A549 (cell line): ENCODE measurements at regions not wholly inside any gene's neighbourhood (a gene's known extent, or its start where the extent isn't known, plus 50 kb on each side); places are given as distances from the start of the nearest gene placed in this dataset.

ENCODE experiments used
- CTCF ChIP-seq: fragments of >200 bp; sonication (Bioruptor Twin); formaldehyde crosslinking; IDR thresholded peaks from 3 replicates; pipeline ENCODE4 v1.5.1; 2016
- EP300 ChIP-seq, 2 experiments: fragments of >200 bp; sonication (Bioruptor Twin); formaldehyde crosslinking; IDR thresholded peaks; 2 replicates in 1 of 2; 3 replicates in 1 of 2; pipeline ENCODE4 v1.6.1; 2016 to 2017
- FOSL2 ChIP-seq, 2 experiments: fragments of 450-650 bp in 1 of 2; fragments of >200 bp in 1 of 2; sonication (Bioruptor Twin) in 1 of 2; formaldehyde crosslinking; IDR thresholded peaks; 2 replicates each; pipeline versions ENCODE4 v1.5.0 to v1.6.1; 2016 to 2020; ENCODE audit warnings: mild to moderate bottlenecking in 1 of 2, moderate library complexity in 1 of 2
- JUN ChIP-seq, 2 experiments: fragments of >200 bp; sonication (Bioruptor Twin); formaldehyde crosslinking; IDR thresholded peaks; 2 replicates in 1 of 2; 3 replicates in 1 of 2; pipeline ENCODE4 v1.6.1; 2016 to 2017
- MAX ChIP-seq: IDR thresholded peaks from 2 replicates; pipeline ENCODE4 v1.6.1; 2012
- MAZ ChIP-seq: fragments of 150-350 bp; IDR thresholded peaks from 2 replicates; pipeline ENCODE4 v1.6.1; 2014; ENCODE audit warnings: antibody characterized with exemption, low read depth, low read length, borderline replicate concordance
- MYC ChIP-seq: IDR thresholded peaks from 2 replicates; pipeline ENCODE4 v1.6.1; 2012; ENCODE audit warnings: mild to moderate bottlenecking, inconsistent platforms, low read length, improper control_type of control experiment, borderline replicate concordance
- POLR2A ChIP-seq: IDR thresholded peaks from 2 replicates; pipeline ENCODE4 v1.6.1; 2012; ENCODE audit warnings: mild to moderate bottlenecking, low read length
- POLR2AphosphoS2 ChIP-seq: conservative IDR thresholded peaks from 2 replicates; pipeline ENCODE4 v1.6.1; 2012; ENCODE audit warnings: low read length, improper control_type of control experiment, inconsistent platforms
- RCOR1 ChIP-seq: fragments of 150-350 bp; IDR thresholded peaks from 2 replicates; pipeline ENCODE4 v1.6.1; 2014; ENCODE audit warnings: antibody characterized with exemption, low read length, low read depth
- RFX5 ChIP-seq: fragments of 450-650 bp; IDR thresholded peaks from 2 replicates; pipeline ENCODE4 v1.7.1; 2014; ENCODE audit warnings: antibody characterized with exemption, mild to moderate bottlenecking, moderate library complexity
- USF2 ChIP-seq: fragments of 450-650 bp; IDR thresholded peaks from 2 replicates; pipeline ENCODE4 v1.6.1; 2014; ENCODE audit warnings: antibody characterized with exemption

- TF ChIP-seq CTCF: no peak
- TF ChIP-seq MYC: no peak
- TF ChIP-seq EP300 (IDR thresholded peaks at IDR 0.05): no peak
- TF ChIP-seq POLR2AphosphoS2: no peak
- no peak for TF ChIP-seq USF2
- TF ChIP-seq JUN (IDR thresholded peaks at IDR 0.05): no peak
- no peak for TF ChIP-seq FOSL2 (IDR thresholded peaks at IDR 0.05)
- no peak for TF ChIP-seq FOSL2 (CRISPR knock-in tag; IDR thresholded peaks at IDR 0.05)
- no peak for TF ChIP-seq POLR2A
- no peak for TF ChIP-seq MAZ
- TF ChIP-seq MAX: no peak
- no peak for TF ChIP-seq RFX5
- TF ChIP-seq RCOR1: no peak
Observed at GRCh38 chr15:96106628-96107027, 223.9 kb upstream of the NR2F2 start.
